DMS79 treated with DMSO at 0.1 percent for 48 hours (cell line): ENCODE measurements at regions not wholly inside any gene's neighbourhood (a gene's known extent, or its start where the extent isn't known, plus 50 kb on each side); places are given as distances from the start of the nearest gene placed in this dataset.

ENCODE experiments used
- DNase-seq: peaks from one replicate; lab custom pipeline; 2025; lab: John Stamatoyannopoulos, UW

- DNase-seq = no peak
Measured at GRCh38 chr2:125516496-125517109, 1139.4 kb upstream of the GYPC start.

GRCh38 chr2:125526093-125526492, 1129.9 kb upstream of the GYPC start:
- DNase-seq = no peak

GRCh38 chr2:125535089-125535488, 1120.9 kb upstream of the GYPC start:
- DNase-seq = no peak

- no peak for DNase-seq
Measured at GRCh38 chr2:125543968-125544514, 1111.9 kb upstream of the GYPC start.

GRCh38 chr2:125553768-125554167, 1102.2 kb upstream of the GYPC start:
- DNase-seq = no peak

GRCh38 chr2:125554956-125555355, 1101.0 kb upstream of the GYPC start:
- DNase-seq = no peak

- DNase-seq = no peak
Measured at GRCh38 chr2:125559186-125559585, 1096.8 kb upstream of the GYPC start.

GRCh38 chr2:125560855-125561254, 1095.1 kb upstream of the GYPC start:
- DNase-seq = no peak

- DNase-seq = no peak
Measured at GRCh38 chr2:125561302-125561701, 1094.7 kb upstream of the GYPC start.

- no peak for DNase-seq
Measured at GRCh38 chr2:125562924-125563323, 1093.0 kb upstream of the GYPC start.

- no peak for DNase-seq
Measured at GRCh38 chr2:125564471-125564870, 1091.5 kb upstream of the GYPC start.

GRCh38 chr2:125566422-125566821, 1089.5 kb upstream of the GYPC start:
- no peak for DNase-seq

- no peak for DNase-seq
Measured at GRCh38 chr2:125567100-125567499, 1088.9 kb upstream of the GYPC start.

- no peak for DNase-seq
Measured at GRCh38 chr2:125572660-125573059, 1083.3 kb upstream of the GYPC start.

- no peak for DNase-seq
Measured at GRCh38 chr2:125573432-125573831, 1082.5 kb upstream of the GYPC start.

- DNase-seq = no peak
Measured at GRCh38 chr2:125576558-125576957, 1079.4 kb upstream of the GYPC start.

- DNase-seq = no peak
Measured at GRCh38 chr2:125581557-125581956, 1074.4 kb upstream of the GYPC start.

GRCh38 chr2:125582516-125582915, 1073.4 kb upstream of the GYPC start:
- DNase-seq = no peak

GRCh38 chr2:125584732-125585131, 1071.2 kb upstream of the GYPC start:
- no peak for DNase-seq

- no peak for DNase-seq
Measured at GRCh38 chr2:125588780-125589179, 1067.2 kb upstream of the GYPC start.

GRCh38 chr2:125591954-125592353, 1064.0 kb upstream of the GYPC start:
- no peak for DNase-seq

- no peak for DNase-seq
Measured at GRCh38 chr2:125593036-125593435, 1062.9 kb upstream of the GYPC start.

GRCh38 chr2:125596612-125597011, 1059.3 kb upstream of the GYPC start:
- no peak for DNase-seq

- DNase-seq = no peak
Measured at GRCh38 chr2:125615438-125615837, 1040.5 kb upstream of the GYPC start.
